Stimulated activated memory B cell treated with anti-CD40 and anti-IgM and Interleukin-4, amounts not matched to agents 10 μg/mL and 1 μg/mL and 100 μg/mL, for 72 hours (primary cell): ENCODE measurements at regions not wholly inside any gene's neighbourhood (a gene's known extent, or its start where the extent isn't known, plus 50 kb on each side); places are given as distances from the start of the nearest gene placed in this dataset.

Experiments used
- ATAC-seq: fragments of 150-1000 bp; cut with Tn5 transposase; 2 replicates; pipeline ENCODE4 v1.10.0; 2021
- H3K27ac Mint-ChIP-seq: one replicate; pipeline ENCODE4 v1.8.0; 2022; ENCODE audit warnings: mild to moderate bottlenecking, mixed read lengths
- H3K27me3 Mint-ChIP-seq: one replicate; pipeline ENCODE4 v1.8.0; 2022; ENCODE audit warnings: mixed read lengths
- H3K36me3 Mint-ChIP-seq: one replicate; pipeline ENCODE4 v1.8.0; 2022; ENCODE audit warnings: mixed read lengths
- H3K4me1 Mint-ChIP-seq: one replicate; pipeline ENCODE4 v1.8.0; 2022; ENCODE audit warnings: mixed read lengths
- H3K4me3 Mint-ChIP-seq: one replicate; pipeline ENCODE4 v1.8.0; 2022; ENCODE audit warnings: mild to moderate bottlenecking, moderate library complexity, mixed read lengths
- H3K9me3 Mint-ChIP-seq: one replicate; pipeline ENCODE4 v1.8.0; 2022; ENCODE audit warnings: mixed read lengths

DNA sequence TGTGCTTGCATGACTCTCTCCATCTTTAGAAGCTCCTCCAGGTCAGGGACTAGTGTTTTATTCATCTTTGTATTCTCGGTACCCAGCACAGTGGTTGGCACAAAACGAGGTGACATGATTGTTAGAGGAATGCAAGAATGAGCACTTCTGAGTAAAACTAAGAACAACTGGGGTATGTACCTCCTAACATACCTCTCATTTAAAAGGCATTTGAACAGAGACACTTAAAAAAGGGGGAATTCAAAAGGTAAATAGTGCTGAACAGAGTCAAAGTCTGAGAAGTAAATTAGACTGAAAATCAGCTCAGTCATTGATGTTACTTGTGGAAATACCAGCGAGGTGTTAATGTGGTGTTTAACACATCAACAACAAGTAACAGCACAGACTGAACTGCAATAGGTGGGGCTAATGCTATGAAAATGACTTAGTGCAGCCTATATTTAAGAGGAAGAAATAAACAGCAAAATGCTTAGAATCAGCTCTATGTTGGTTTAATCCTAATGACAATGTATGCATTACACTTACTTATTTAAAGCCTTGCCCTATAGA lies 102.4 kb downstream of the TMCO5A start:
- H3K9me3 Mint-ChIP-seq, result no peaks in the 10 kb centered on the region
- no peak overlapping the region for H3K27ac Mint-ChIP-seq
- H3K4me3 Mint-ChIP-seq, result no peak overlapping the region
- no peak for ATAC-seq
- no peaks in the 10 kb centered on the region for H3K36me3 Mint-ChIP-seq
- peaks cover 11% of the 10 kb centered on the region for H3K27me3 Mint-ChIP-seq
- H3K4me1 Mint-ChIP-seq, result no peaks in the 10 kb centered on the region

DNA sequence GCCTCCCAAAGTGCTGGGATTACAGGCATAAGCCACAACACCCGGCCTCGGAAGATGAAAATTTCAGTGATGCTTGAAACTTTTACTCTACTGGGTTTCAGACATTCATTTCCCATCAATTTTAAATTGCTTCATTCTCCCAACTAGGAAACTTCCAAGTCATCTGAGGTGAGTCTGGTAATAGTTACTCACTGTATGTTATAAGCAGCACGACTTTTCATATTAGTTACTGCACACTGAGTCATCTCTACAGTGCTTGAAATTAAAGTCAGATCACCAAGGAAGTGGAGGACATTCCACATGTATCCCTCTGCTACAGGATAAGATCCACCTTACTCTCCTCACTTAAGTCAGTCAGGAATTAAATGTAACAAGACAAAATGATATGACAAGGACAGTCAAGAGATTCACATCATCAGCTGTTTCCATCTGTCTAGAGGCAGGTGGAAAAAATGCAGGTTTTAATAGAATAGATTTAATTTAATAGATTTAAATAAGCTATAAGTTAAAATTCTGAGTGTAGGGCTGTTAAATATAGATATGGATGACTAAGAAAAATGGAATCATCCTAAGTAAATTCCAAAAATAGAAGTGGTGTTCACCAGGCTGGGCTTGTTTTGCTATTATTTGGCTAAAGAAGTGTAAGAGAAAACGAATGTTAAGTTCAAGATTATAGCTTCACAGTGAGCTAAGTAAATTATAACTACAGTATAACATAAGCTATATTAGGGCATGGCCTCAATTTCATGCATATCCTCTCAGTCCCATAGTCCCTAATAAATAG lies 104.4 kb downstream of the TMCO5A start:
- no peak for ATAC-seq
- no peak overlapping the region for H3K4me3 Mint-ChIP-seq
- H3K9me3 Mint-ChIP-seq, result no peaks in the 10 kb centered on the region
- H3K36me3 Mint-ChIP-seq, result no peaks in the 10 kb centered on the region
- no peak overlapping the region for H3K27ac Mint-ChIP-seq
- peaks cover 19% of the 10 kb centered on the region for H3K27me3 Mint-ChIP-seq
- peaks cover 8% of the 10 kb centered on the region for H3K4me1 Mint-ChIP-seq

DNA sequence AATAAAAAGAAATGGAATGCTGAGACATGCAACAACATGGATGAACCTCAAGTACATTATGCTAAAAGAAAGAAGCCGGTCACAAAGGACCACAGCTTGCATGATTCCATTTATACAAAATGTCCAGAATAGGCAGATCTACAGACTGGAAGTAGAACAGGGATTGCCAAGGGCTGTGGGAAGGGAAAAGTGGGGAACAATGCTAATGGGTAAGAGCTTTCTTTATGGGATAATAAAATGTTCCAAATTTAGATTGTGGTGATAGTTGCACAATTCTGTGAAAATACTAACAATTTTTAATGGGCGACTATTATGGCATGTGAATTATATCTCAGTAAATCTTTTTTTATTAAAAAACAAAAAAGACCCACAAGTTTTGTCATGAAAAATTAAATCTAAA lies 106.2 kb downstream of the TMCO5A start:
- ATAC-seq, result no peak
- Mint-ChIP-seq H3K27ac (no peak overlapping the region), H3K4me3 (no peak overlapping the region), H3K9me3 (no peaks in the 10 kb centered on the region), H3K27me3 (peaks cover 19% of the 10 kb centered on the region), H3K4me1 (peaks cover 8% of the 10 kb centered on the region), H3K36me3 (no peaks in the 10 kb centered on the region)

DNA sequence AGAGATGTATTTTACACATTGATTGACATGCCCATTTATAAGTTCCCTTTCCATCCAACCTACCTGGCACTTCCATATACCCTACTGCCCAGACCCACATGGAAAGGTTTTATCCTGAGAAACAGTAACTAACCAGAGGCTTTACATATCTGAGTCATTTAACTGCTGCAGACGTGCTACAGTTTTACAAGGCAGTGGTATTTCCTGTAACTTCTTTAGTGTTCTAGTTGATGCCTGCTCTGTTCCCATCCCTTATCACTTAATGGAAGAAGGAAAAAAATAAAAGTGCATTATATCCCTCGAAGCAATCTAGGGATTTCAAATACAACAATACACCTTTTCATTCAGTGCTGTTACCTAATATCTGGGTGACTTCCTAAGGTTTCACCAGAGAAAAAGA lies 107.1 kb downstream of the TMCO5A start:
- Mint-ChIP-seq H3K27me3 (peaks cover 11% of the 10 kb centered on the region), H3K4me3 (no peak overlapping the region), H3K27ac (no peak overlapping the region), H3K4me1 (peaks cover 8% of the 10 kb centered on the region), H3K9me3 (no peaks in the 10 kb centered on the region), H3K36me3 (no peaks in the 10 kb centered on the region)
- ATAC-seq, result no peak

DNA sequence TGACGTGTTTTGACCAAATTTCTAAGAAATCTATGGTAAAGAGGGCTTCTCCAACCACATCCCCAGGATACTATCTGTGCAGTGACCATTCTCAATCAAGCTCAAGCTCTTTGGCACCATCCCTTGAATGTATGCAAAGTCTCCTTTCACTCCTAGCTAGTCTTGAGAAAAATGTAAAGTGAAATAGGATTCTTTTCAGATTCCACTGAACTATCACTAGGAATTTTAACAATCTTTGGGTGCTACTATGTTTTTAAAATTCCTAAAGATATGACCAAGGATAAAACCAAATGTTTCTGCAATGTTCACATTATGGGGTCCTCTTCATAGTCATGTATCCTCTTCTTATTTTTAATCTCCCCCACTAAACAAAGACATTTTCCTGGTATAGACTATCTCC lies 107.8 kb downstream of the TMCO5A start:
- H3K4me1 Mint-ChIP-seq, result peaks cover 10% of the 10 kb centered on the region
- H3K9me3 Mint-ChIP-seq, result peaks cover under 1% of the 10 kb centered on the region
- no peaks in the 10 kb centered on the region for H3K36me3 Mint-ChIP-seq
- no peak overlapping the region for H3K27ac Mint-ChIP-seq
- H3K27me3 Mint-ChIP-seq, result peaks cover 8% of the 10 kb centered on the region
- no peak for ATAC-seq
- no peak overlapping the region for H3K4me3 Mint-ChIP-seq

DNA sequence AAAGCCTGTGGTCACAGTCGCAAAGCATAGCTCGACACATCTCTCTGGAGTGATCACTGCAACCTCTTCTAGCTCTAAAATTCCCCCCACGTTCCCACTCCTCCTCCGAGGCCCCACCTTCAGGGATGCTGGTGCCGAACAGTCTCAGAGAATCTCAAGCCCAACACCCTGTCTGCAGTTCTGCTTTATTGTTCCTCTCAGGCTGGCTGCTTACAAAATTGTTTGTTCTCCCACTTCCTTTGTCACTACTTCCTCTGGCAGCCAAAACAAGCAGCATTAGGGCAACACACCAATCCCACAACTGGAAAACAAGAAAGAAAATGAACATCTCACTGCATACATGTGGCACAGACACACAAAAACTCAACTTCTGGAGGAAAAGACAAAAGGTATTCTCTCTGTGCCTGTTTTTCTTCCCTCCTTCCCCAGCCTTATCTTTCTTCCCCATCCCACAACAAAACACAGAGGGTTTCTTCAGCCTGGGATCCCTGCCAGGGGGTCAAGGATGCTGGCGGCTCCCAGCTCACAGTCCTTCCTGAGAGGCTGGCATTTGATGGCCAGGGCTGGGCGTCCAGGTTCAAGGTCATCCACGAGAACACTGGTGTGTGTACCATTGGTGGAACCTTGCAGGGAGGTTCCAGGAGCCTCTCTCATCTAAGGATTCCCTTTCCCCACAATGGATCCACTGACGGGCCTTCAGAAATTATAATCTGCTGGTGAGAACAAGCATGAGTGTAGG lies 108.4 kb downstream of the TMCO5A start:
- no peak overlapping the region for H3K4me3 Mint-ChIP-seq

DNA sequence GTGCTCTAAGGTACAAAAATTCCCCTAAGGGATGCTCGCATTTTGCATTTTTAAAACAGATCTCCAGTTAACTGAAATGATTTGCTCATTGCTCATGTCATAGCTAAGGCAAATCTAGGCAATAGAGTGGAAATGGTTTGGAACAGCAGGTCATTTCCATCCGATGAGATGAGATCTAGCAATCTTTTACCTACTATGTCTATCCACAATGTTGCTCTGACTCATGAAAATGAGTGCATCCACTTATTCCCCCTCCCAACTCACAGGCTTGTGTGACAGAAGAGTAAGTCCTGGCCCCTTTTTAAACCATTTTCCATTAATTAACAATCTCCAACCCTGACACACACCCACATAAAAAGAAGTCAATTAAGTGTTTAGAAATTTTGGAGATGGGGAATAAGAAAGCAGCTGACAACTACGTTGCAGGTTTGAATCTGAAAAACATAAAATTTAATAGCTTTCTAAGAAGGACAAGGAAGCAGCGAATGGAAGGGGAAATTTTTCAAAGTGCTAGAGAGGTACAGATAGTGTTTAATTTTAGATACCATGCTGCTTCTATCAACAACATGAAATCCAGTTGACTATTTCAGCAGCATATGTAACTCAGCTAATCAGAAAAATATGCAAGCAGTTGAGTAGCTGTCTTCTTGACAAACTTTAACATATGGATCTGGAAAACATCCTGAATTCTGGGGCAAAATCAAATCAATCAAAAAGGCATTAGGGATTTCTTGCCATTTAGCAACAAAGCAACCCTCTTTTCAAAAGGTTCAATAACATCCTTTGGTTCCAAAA lies 112.0 kb downstream of the TMCO5A start:
- Mint-ChIP-seq H3K4me1 (peaks cover 36% of the 10 kb centered on the region), H3K27me3 (peaks cover 8% of the 10 kb centered on the region), H3K9me3 (peaks cover 3% of the 10 kb centered on the region), H3K27ac (no peak overlapping the region), H3K4me3 (no peak overlapping the region), H3K36me3 (no peaks in the 10 kb centered on the region)
- ATAC-seq, result no peak

More for the DNA sequence above, 108.4 kb downstream of the TMCO5A start:
- peaks cover 3% of the 10 kb centered on the region for H3K9me3 Mint-ChIP-seq
- H3K27me3 Mint-ChIP-seq, result peaks cover 8% of the 10 kb centered on the region
- no peak for ATAC-seq
- H3K27ac Mint-ChIP-seq, result no peak overlapping the region
- no peaks in the 10 kb centered on the region for H3K36me3 Mint-ChIP-seq
- peaks cover 17% of the 10 kb centered on the region for H3K4me1 Mint-ChIP-seq

DNA sequence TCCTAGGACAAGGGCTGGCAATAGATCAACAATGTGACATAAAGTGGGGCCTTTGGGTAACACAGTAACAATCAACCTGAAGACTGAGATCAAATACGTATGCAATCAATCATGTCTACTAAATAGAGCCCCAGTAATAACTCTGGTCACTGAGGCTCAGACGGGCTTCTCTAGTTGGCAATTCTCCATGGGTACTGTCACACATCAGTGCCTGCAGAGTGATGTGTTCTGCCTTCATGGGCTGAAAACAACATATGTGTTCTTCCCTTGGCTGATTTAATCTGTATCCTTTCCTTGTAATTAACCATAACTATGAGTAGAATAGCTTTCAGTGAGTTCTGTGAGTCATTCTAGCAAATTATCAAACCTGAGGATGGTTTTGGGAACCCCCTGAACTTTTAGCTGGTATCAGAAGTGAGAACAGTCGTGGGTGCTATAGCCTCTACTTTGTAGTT lies 113.6 kb downstream of the TMCO5A start:
- Mint-ChIP-seq H3K4me3 (no peak overlapping the region), H3K36me3 (no peaks in the 10 kb centered on the region), H3K9me3 (peaks cover 3% of the 10 kb centered on the region), H3K4me1 (peaks cover 29% of the 10 kb centered on the region), H3K27me3 (peaks cover 2% of the 10 kb centered on the region), H3K27ac (no peak overlapping the region)
- peak; percentile 79 for ATAC-seq

DNA sequence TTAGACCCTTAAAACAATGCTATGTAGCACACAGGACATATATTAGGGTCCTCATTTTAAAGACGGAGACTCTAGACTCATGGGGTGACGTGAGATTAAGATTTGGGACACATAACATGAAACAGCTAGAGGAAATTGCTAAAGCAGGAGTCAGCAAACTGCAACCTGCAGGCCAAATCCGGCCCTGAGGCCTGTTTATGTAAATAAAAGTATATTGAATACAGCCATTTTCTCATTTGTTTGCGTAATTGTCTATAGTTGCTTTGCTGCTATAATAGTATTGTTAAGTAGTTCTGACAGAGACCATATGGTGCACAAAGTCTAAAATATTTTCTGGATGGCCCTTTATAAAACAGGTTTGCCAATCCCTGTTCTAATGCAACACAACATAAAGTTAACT lies 115.5 kb downstream of the TMCO5A start:
- ATAC-seq, result no peak
- Mint-ChIP-seq H3K27ac (no peak overlapping the region), H3K36me3 (no peaks in the 10 kb centered on the region), H3K4me1 (peaks cover 29% of the 10 kb centered on the region), H3K27me3 (no peaks in the 10 kb centered on the region), H3K9me3 (peaks cover 3% of the 10 kb centered on the region), H3K4me3 (no peak overlapping the region)

DNA sequence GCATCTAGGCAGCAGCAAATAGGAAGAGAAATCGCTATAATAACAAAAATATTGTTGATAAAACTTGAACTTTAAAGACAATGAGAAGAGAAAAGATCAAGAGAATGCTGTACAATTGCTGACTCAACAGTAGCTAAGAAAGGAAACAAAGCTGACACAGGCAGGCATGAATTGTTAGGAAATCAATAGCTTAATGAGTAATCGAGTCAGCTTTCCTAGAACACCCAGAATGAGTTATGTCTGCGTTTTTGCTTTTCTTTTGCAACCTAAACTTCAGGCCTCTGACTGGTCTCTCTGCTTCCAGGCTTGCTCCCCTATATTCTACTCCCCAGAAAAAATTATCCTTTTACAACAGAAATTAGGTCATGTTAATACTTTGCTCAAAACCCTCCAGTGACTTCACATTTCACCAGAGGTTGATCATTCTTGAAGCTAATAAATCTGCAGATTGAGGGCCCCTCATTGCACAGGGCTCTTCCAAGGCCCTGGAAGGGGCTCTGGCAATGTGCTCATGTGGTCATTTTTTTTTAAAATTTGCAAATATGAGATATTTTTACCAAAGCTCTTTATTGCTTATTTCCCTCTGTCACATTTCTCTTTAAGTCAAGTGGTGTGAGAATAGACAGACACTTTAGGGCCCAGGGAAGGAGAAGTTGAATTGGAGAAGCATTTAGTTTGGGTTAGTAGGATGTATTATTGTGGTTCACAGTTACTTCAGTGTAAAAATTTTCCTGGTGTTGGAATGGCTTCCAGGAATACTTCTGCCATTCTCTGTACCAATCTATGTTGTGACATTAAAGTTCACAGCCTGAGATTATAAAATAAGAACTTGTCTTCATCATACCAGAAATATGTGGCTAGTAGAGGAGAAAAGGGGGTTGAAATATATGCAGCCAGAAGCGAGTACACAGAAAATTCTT lies 116.3 kb downstream of the TMCO5A start:
- no peaks in the 10 kb centered on the region for H3K27me3 Mint-ChIP-seq
- no peak overlapping the region for H3K27ac Mint-ChIP-seq
- H3K4me1 Mint-ChIP-seq, result peaks cover 29% of the 10 kb centered on the region
- peaks cover 3% of the 10 kb centered on the region for H3K9me3 Mint-ChIP-seq
- H3K36me3 Mint-ChIP-seq, result no peaks in the 10 kb centered on the region
- ATAC-seq, result no peak
- no peak overlapping the region for H3K4me3 Mint-ChIP-seq

DNA sequence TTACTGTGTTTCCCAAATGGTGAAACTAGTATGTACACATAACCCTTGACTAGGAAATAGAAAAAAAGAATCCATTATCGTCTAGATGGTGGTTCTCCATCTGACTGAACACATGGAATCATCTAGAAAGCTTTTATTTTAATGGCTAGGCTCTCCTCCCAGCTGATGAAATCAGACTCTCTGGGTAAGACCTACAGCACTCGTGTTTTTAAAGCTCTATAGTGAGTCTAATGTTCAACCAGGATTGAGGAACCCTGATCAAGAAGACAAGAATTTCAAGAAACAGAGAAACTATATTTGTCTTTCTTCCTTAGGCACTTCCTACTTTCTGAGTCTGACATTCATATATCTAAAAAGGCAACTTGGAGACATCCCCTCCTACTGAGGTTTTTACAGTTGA lies 118.8 kb downstream of the TMCO5A start:
- peaks cover 30% of the 10 kb centered on the region for H3K4me1 Mint-ChIP-seq

DNA sequence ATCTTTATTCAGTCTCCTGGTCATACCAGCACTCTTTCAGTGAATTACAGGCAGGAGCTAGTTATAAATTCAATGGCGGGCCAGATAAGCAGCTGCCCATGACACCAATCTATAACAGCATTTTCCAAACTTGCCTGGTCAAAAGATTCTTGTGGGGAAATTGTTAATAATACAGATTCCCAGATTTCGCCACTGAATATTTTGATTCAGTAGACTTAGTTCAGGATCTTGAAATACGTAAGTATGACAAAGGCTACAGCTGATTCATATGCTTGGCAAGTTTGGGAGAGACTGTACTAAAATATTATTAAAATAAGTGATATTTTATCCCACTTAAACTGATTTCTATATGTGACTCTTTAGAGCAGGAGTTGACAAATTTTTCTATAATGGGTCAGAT lies 119.3 kb downstream of the TMCO5A start:
- no peak for ATAC-seq
- Mint-ChIP-seq H3K4me3 (no peak overlapping the region), H3K27ac (no peak overlapping the region)

More for the DNA sequence above, 118.8 kb downstream of the TMCO5A start:
- no peak overlapping the region for H3K4me3 Mint-ChIP-seq
- H3K9me3 Mint-ChIP-seq, result no peaks in the 10 kb centered on the region
- H3K36me3 Mint-ChIP-seq, result no peaks in the 10 kb centered on the region
- H3K27me3 Mint-ChIP-seq, result no peaks in the 10 kb centered on the region
- no peak overlapping the region for H3K27ac Mint-ChIP-seq
- ATAC-seq, result no peak

DNA sequence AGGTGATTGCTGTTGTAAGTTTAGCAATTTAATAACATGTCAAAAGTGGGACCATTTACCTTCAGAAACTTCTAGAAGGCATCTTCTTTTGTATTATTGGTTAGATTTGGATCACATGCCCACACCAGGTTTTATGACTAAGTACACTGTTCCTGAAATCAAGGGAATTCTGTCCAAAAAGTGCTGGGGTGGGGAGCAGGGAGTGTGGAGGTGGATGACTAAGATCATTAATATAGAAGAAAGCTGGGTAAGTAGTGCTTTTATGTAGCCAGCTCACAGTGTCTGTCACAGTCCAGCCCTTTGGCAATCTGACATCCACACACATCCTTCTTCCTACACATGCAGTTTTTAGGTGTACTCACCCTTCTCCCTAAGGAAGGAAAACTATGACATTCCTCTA lies 120.0 kb downstream of the TMCO5A start:
- no peak overlapping the region for H3K27ac Mint-ChIP-seq
- no peaks in the 10 kb centered on the region for H3K36me3 Mint-ChIP-seq
- no peaks in the 10 kb centered on the region for H3K9me3 Mint-ChIP-seq
- no peaks in the 10 kb centered on the region for H3K27me3 Mint-ChIP-seq
- H3K4me3 Mint-ChIP-seq, result no peak overlapping the region
- no peak for ATAC-seq
- H3K4me1 Mint-ChIP-seq, result peaks cover 32% of the 10 kb centered on the region

More for the DNA sequence above, 119.3 kb downstream of the TMCO5A start:
- H3K36me3 Mint-ChIP-seq, result no peaks in the 10 kb centered on the region
- no peaks in the 10 kb centered on the region for H3K27me3 Mint-ChIP-seq
- no peaks in the 10 kb centered on the region for H3K9me3 Mint-ChIP-seq
- peaks cover 28% of the 10 kb centered on the region for H3K4me1 Mint-ChIP-seq

DNA sequence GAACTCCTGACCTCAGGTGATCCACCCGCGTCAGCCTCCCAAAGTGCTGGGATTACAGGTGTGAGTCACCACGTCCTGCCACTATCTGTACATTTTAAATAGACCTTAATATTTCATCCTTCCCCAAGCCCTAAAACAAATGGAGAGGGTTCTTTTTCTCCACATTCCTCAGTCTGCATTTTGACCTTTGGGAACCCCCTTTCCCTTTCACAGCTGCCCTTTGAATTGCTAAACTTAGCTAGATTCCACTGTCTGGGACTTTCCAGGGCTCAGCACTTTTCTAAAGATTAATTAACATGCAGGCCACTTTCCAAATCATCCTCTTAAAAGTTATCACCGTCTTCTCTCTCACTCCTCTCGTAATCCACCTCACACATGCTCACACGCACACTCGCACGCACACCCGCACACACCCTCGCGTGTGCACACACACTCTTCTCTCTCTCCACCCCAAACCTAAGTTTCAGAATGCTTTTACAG lies 124.2 kb downstream of the TMCO5A start:
- no peaks in the 10 kb centered on the region for H3K27me3 Mint-ChIP-seq
- peaks cover 31% of the 10 kb centered on the region for H3K4me1 Mint-ChIP-seq
- no peaks in the 10 kb centered on the region for H3K36me3 Mint-ChIP-seq
- ATAC-seq, result peak; percentile 77
- H3K9me3 Mint-ChIP-seq, result no peaks in the 10 kb centered on the region
- H3K4me3 Mint-ChIP-seq, result no peak overlapping the region
- peak overlapping the region; percentile 56 for H3K27ac Mint-ChIP-seq
